ENCODE measurements at regions not wholly inside any gene's neighbourhood (a gene's known extent, or its start where the extent isn't known, plus 50 kb on each side); places are given as distances from the start of the nearest gene placed in this dataset.

GRCh38 chr15:53160092-53160704, 370.1 kb upstream of the ONECUT1 start:
- no peak for DNase-seq
- ChIA-PET CTCF (no interaction called here), POLR2A (no interaction called here)
- Mint-ChIP-seq H3K36me3 (no peaks in the 10 kb centered on the region), H3K9me3 (peaks cover 0 to 7% (median 4%) of the 10 kb centered on the region in 5 donors), H3K4me3 (no peak overlapping the region), H3K4me1 (no peaks in the 10 kb centered on the region), H3K27me3 (peaks cover 0 to 3% of the 10 kb centered on the region in 2 donors), H3K27ac (no peak overlapping the region)
- no peaks in the 10 kb centered on the region for H3K4me1 ChIP-seq (ENCODE audit: insufficient read depth, low read length)
- H3K9me3 ChIP-seq (ENCODE audit: low read length), result no peaks in the 10 kb centered on the region
- H3K27ac ChIP-seq (ENCODE audit: low read depth, low read length), result no peak overlapping the region
- no peaks in the 10 kb centered on the region for H3K36me3 ChIP-seq (ENCODE audit: insufficient read depth, low read length)
- no peaks in the 10 kb centered on the region for H3K27me3 ChIP-seq (ENCODE audit: insufficient read depth, low read length, poor library complexity, severe bottlenecking)
- no peak overlapping the region for H3K4me3 ChIP-seq (ENCODE audit: low read length)

GRCh38 chr15:53159458-53159857, 369.3 kb upstream of the ONECUT1 start:
- H3K27me3 ChIP-seq (ENCODE audit: insufficient read depth, low read length, poor library complexity, severe bottlenecking), result no peaks in the 10 kb centered on the region
- Mint-ChIP-seq H3K4me1 (no peaks in the 10 kb centered on the region), H3K27ac (no peak overlapping the region), H3K27me3 (peaks cover 0 to 3% of the 10 kb centered on the region in 2 donors), H3K9me3 (peaks cover 0 to 9% (median 4%) of the 10 kb centered on the region in 5 donors), H3K36me3 (no peaks in the 10 kb centered on the region), H3K4me3 (no peak overlapping the region)
- CTCF ChIA-PET, result no interaction called here
- DNase-seq, result no peak
- no peaks in the 10 kb centered on the region for H3K4me1 ChIP-seq (ENCODE audit: insufficient read depth, low read length)
- POLR2A ChIA-PET, result no interaction called here
- H3K27ac ChIP-seq (ENCODE audit: low read depth, low read length), result no peak overlapping the region
- H3K36me3 ChIP-seq (ENCODE audit: insufficient read depth, low read length), result no peaks in the 10 kb centered on the region
- H3K4me3 ChIP-seq (ENCODE audit: low read length), result no peak overlapping the region
- H3K9me3 ChIP-seq (ENCODE audit: low read length), result no peaks in the 10 kb centered on the region

- Histone ChIP-seq H3K4me3 (ENCODE audit: low read length) (no peak overlapping the region), H3K27ac (ENCODE audit: low read depth, low read length) (no peak overlapping the region), H3K4me1 (ENCODE audit: insufficient read depth, low read length) (no peaks in the 10 kb centered on the region), H3K36me3 (ENCODE audit: insufficient read depth, low read length) (no peaks in the 10 kb centered on the region), H3K9me3 (ENCODE audit: low read length) (no peaks in the 10 kb centered on the region), H3K27me3 (ENCODE audit: insufficient read depth, low read length, poor library complexity, severe bottlenecking) (no peaks in the 10 kb centered on the region)
- no peaks in the 10 kb centered on the region for H3K4me1 Mint-ChIP-seq
- no peaks in the 10 kb centered on the region for H3K36me3 Mint-ChIP-seq
- H3K9me3 Mint-ChIP-seq, result peaks cover 0 to 11% (median 4%) of the 10 kb centered on the region in 5 donors
- POLR2A ChIA-PET, result no interaction called here
- CTCF ChIA-PET, result no interaction called here
- DNase-seq, result no peak
- peak overlapping the region in 1 of 8 donors; percentile 22 for H3K27ac Mint-ChIP-seq
- no peak overlapping the region for H3K4me3 Mint-ChIP-seq
- H3K27me3 Mint-ChIP-seq, result peaks cover 0 to 3% of the 10 kb centered on the region in 2 donors
Measured at GRCh38 chr15:53158995-53159394, 368.9 kb upstream of the ONECUT1 start.

GRCh38 chr15:53133255-53133850, 343.2 kb upstream of the ONECUT1 start:
- ChIA-PET CTCF (no interaction called here), POLR2A (no interaction called here)
- H3K9me3 Mint-ChIP-seq, result peaks cover 0 to 8% (median 0%) of the 10 kb centered on the region in 5 donors

GRCh38 chr15:53130943-53131342, 340.8 kb upstream of the ONECUT1 start:
- Histone ChIP-seq H3K9me3 (ENCODE audit: low read length) (no peaks in the 10 kb centered on the region), H3K27me3 (ENCODE audit: insufficient read depth, low read length, poor library complexity, severe bottlenecking) (no peaks in the 10 kb centered on the region), H3K4me3 (ENCODE audit: low read length) (no peak overlapping the region), H3K27ac (ENCODE audit: low read depth, low read length) (no peak overlapping the region), H3K36me3 (ENCODE audit: insufficient read depth, low read length) (no peaks in the 10 kb centered on the region), H3K4me1 (ENCODE audit: insufficient read depth, low read length) (no peaks in the 10 kb centered on the region)
- H3K4me3 Mint-ChIP-seq, result no peak overlapping the region
- H3K9me3 Mint-ChIP-seq, result peaks cover 0 to 8% (median 2%) of the 10 kb centered on the region in 5 donors
- ChIA-PET CTCF (interaction anchor here (1.1 kb wide), 1 partner anchor 12 kb away, joined by 3 read pairs; no protein-coding TSS in a partner anchor), POLR2A (no interaction called here)
- no peak for DNase-seq
- no peaks in the 10 kb centered on the region for H3K36me3 Mint-ChIP-seq
- no peak overlapping the region for H3K27ac Mint-ChIP-seq
- H3K27me3 Mint-ChIP-seq, result no peaks in the 10 kb centered on the region
- no peaks in the 10 kb centered on the region for H3K4me1 Mint-ChIP-seq

More at GRCh38 chr15:53133255-53133850, 343.2 kb upstream of the ONECUT1 start:
- Mint-ChIP-seq H3K27me3 (no peaks in the 10 kb centered on the region), H3K27ac (no peak overlapping the region), H3K36me3 (no peaks in the 10 kb centered on the region), H3K4me1 (no peaks in the 10 kb centered on the region), H3K4me3 (no peak overlapping the region)
- Histone ChIP-seq H3K27me3 (ENCODE audit: insufficient read depth, low read length, poor library complexity, severe bottlenecking) (no peaks in the 10 kb centered on the region), H3K36me3 (ENCODE audit: insufficient read depth, low read length) (no peaks in the 10 kb centered on the region), H3K9me3 (ENCODE audit: low read length) (no peaks in the 10 kb centered on the region), H3K27ac (ENCODE audit: low read depth, low read length) (no peak overlapping the region), H3K4me1 (ENCODE audit: insufficient read depth, low read length) (no peaks in the 10 kb centered on the region), H3K4me3 (ENCODE audit: low read length) (no peak overlapping the region)
- no peak for DNase-seq

GRCh38 chr15:53129121-53129904, 339.2 kb upstream of the ONECUT1 start:
- no peaks in the 10 kb centered on the region for H3K9me3 ChIP-seq (ENCODE audit: low read length)
- Mint-ChIP-seq H3K36me3 (no peaks in the 10 kb centered on the region), H3K27ac (no peak overlapping the region), H3K27me3 (no peaks in the 10 kb centered on the region), H3K9me3 (peaks cover 0 to 3% (median 2%) of the 10 kb centered on the region in 5 donors), H3K4me3 (no peak overlapping the region), H3K4me1 (no peaks in the 10 kb centered on the region)
- no peaks in the 10 kb centered on the region for H3K4me1 ChIP-seq (ENCODE audit: insufficient read depth, low read length)
- H3K4me3 ChIP-seq (ENCODE audit: low read length), result no peak overlapping the region
- no peaks in the 10 kb centered on the region for H3K36me3 ChIP-seq (ENCODE audit: insufficient read depth, low read length)
- DNase-seq, result no peak
- no peaks in the 10 kb centered on the region for H3K27me3 ChIP-seq (ENCODE audit: insufficient read depth, low read length, poor library complexity, severe bottlenecking)
- ChIA-PET CTCF (no interaction called here), POLR2A (no interaction called here)
- no peak overlapping the region for H3K27ac ChIP-seq (ENCODE audit: low read depth, low read length)

GRCh38 chr15:53128652-53129051, 338.5 kb upstream of the ONECUT1 start:
- H3K4me1 ChIP-seq (ENCODE audit: insufficient read depth, low read length), result no peaks in the 10 kb centered on the region
- Mint-ChIP-seq H3K4me1 (no peaks in the 10 kb centered on the region), H3K27ac (no peak overlapping the region), H3K4me3 (no peak overlapping the region), H3K27me3 (no peaks in the 10 kb centered on the region), H3K36me3 (no peaks in the 10 kb centered on the region), H3K9me3 (peaks cover 0 to 3% (median 2%) of the 10 kb centered on the region in 5 donors)
- DNase-seq, result no peak
- H3K4me3 ChIP-seq (ENCODE audit: low read length), result no peak overlapping the region
- H3K27me3 ChIP-seq (ENCODE audit: insufficient read depth, low read length, poor library complexity, severe bottlenecking), result no peaks in the 10 kb centered on the region
- no peak overlapping the region for H3K27ac ChIP-seq (ENCODE audit: low read depth, low read length)
- no peaks in the 10 kb centered on the region for H3K36me3 ChIP-seq (ENCODE audit: insufficient read depth, low read length)
- ChIA-PET CTCF (interaction anchor here (1.2 kb wide), 1 partner anchor 10 kb away, joined by 3 read pairs; no protein-coding TSS in a partner anchor), POLR2A (no interaction called here)
- no peaks in the 10 kb centered on the region for H3K9me3 ChIP-seq (ENCODE audit: low read length)

- Histone ChIP-seq H3K4me3 (ENCODE audit: low read length) (no peak overlapping the region), H3K9me3 (ENCODE audit: low read length) (no peaks in the 10 kb centered on the region), H3K27ac (ENCODE audit: low read depth, low read length) (no peak overlapping the region), H3K36me3 (ENCODE audit: insufficient read depth, low read length) (no peaks in the 10 kb centered on the region), H3K27me3 (ENCODE audit: insufficient read depth, low read length, poor library complexity, severe bottlenecking) (no peaks in the 10 kb centered on the region), H3K4me1 (ENCODE audit: insufficient read depth, low read length) (no peaks in the 10 kb centered on the region)
- Mint-ChIP-seq H3K36me3 (no peaks in the 10 kb centered on the region), H3K9me3 (peaks cover 0 to 4% (median 0%) of the 10 kb centered on the region in 5 donors), H3K4me3 (no peak overlapping the region), H3K27me3 (peaks cover 0 to 2% of the 10 kb centered on the region in 2 donors), H3K4me1 (no peaks in the 10 kb centered on the region), H3K27ac (no peak overlapping the region)
- ChIA-PET POLR2A (no interaction called here), CTCF (no interaction called here)
- DNase-seq, result no peak
Measured at GRCh38 chr15:53126144-53126543, 336.0 kb upstream of the ONECUT1 start.

Data from CD8-positive, alpha-beta memory T cell (primary cell).